AG10803 (cell line): ENCODE measurements at regions not wholly inside any gene's neighbourhood (a gene's known extent, or its start where the extent isn't known, plus 50 kb on each side); places are given as distances from the start of the nearest gene placed in this dataset.

Experiments
- DNase-seq: peaks from one replicate; pipeline ENCODE4 v3.0.0; 2010; ENCODE audit warnings: low read depth
- H3K4me3 ChIP-seq: 2 replicates; pipeline ENCODE4 v1.5.1; 2011; ENCODE audit warnings: mild to moderate bottlenecking, low read length, control low read depth
- TF ChIP-seq, protein P1 (sequence below): conservative IDR thresholded peaks from 2 replicates; pipeline ENCODE4 v1.5.1; 2011; ENCODE audit warnings: mild to moderate bottlenecking, low read length, control low read depth, inconsistent platforms

- TF ChIP-seq, protein P1, sequence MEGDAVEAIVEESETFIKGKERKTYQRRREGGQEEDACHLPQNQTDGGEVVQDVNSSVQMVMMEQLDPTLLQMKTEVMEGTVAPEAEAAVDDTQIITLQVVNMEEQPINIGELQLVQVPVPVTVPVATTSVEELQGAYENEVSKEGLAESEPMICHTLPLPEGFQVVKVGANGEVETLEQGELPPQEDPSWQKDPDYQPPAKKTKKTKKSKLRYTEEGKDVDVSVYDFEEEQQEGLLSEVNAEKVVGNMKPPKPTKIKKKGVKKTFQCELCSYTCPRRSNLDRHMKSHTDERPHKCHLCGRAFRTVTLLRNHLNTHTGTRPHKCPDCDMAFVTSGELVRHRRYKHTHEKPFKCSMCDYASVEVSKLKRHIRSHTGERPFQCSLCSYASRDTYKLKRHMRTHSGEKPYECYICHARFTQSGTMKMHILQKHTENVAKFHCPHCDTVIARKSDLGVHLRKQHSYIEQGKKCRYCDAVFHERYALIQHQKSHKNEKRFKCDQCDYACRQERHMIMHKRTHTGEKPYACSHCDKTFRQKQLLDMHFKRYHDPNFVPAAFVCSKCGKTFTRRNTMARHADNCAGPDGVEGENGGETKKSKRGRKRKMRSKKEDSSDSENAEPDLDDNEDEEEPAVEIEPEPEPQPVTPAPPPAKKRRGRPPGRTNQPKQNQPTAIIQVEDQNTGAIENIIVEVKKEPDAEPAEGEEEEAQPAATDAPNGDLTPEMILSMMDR = no peak
- H3K4me3 ChIP-seq = no peak overlapping the region
- DNase-seq = no peak
These were observed 303.5 kb upstream of the KLF6 start for GRCh38 chr10:4088354-4089066.

GRCh38 chr10:4086131-4086898 is 301.3 kb upstream of the KLF6 start:
- DNase-seq = no peak
- no peak overlapping the region for H3K4me3 ChIP-seq
- TF ChIP-seq, protein P1 = no peak

GRCh38 chr10:4083509-4084003 is 298.5 kb upstream of the KLF6 start:
- DNase-seq = peak; percentile 71

DNA sequence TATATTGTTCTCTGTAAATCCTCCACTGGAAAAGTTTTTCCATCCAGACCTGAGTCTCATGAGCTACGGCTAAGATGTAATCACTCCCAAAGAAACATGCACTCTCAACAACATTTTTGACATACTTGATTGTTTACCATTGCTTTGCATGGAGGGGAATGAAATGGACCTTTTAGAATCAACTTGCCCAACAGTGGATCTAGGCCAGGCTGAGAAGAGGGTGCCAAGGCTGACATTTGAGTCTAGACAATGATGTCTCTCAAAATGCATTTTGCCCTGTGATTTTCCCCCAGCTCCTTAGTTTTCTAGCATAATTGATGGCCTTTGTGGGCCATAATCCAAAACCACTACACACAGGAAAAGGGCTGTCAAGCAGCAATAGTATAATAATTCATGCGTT is 297.9 kb upstream of the KLF6 start:
- H3K4me3 ChIP-seq = no peak overlapping the region
- TF ChIP-seq, protein P1 = no peak
- peak; percentile 64 for DNase-seq

More at GRCh38 chr10:4083509-4084003, 298.5 kb upstream of the KLF6 start:
- TF ChIP-seq, protein P1 = no peak
- no peak overlapping the region for H3K4me3 ChIP-seq

- TF ChIP-seq, protein P1 = no peak
- H3K4me3 ChIP-seq = no peak overlapping the region
- DNase-seq = peak; percentile 75
These were observed 296.7 kb upstream of the KLF6 start for GRCh38 chr10:4081685-4082111.

GRCh38 chr10:4080225-4080805 is 295.3 kb upstream of the KLF6 start:
- H3K4me3 ChIP-seq = no peak overlapping the region
- no peak for DNase-seq
- TF ChIP-seq, protein P1 = no peak
